OCI-LY1 (cell line): ENCODE measurements at regions not wholly inside any gene's neighbourhood (a gene's known extent, or its start where the extent isn't known, plus 50 kb on each side); places are given as distances from the start of the nearest gene placed in this dataset.

Source experiments
- H2AFZ ChIP-seq: fragments of 200-600 bp; sonication (generic), shearing (Covaris generic); 2 replicates; pipeline ENCODE4 v1.6.0; 2014; ENCODE audit warnings: antibody characterized with exemption, mild to moderate bottlenecking, low read length
- H3F3A ChIP-seq: fragments of 200-600 bp; sonication (generic), shearing (Covaris generic); 2 replicates; pipeline ENCODE4 v1.6.0; 2014; ENCODE audit warnings: mild to moderate bottlenecking, antibody characterized with exemption, low read length, moderate library complexity; ENCODE audit not compliant: insufficient read depth
- H3K27ac ChIP-seq: fragments of 200-600 bp; sonication (generic); 2 replicates; pipeline ENCODE4 v1.5.1; 2014; ENCODE audit warnings: low read length, mixed run types, mild to moderate bottlenecking, low read depth; ENCODE audit not compliant: poor library complexity, severe bottlenecking
- H3K27me3 ChIP-seq: fragments of 200-600 bp; sonication (generic); 2 replicates; pipeline ENCODE4 v1.6.0; 2014; ENCODE audit warnings: antibody characterized with exemption, mild to moderate bottlenecking, low read length, moderate library complexity; ENCODE audit not compliant: insufficient read depth
- H3K36me3 ChIP-seq: fragments of 200-600 bp; sonication (generic); 2 replicates; pipeline ENCODE4 v1.6.1; 2014; ENCODE audit warnings: mild to moderate bottlenecking, antibody characterized with exemption, low read length, moderate library complexity, mixed read lengths; ENCODE audit not compliant: insufficient read depth
- H3K4me1 ChIP-seq: fragments of 200-600 bp; sonication (generic); 2 replicates; pipeline ENCODE4 v1.5.1; 2014; ENCODE audit warnings: mild to moderate bottlenecking, low read length, moderate library complexity; ENCODE audit not compliant: insufficient read depth, severe bottlenecking
- H3K4me2 ChIP-seq: fragments of 200-600 bp; sonication (generic), shearing (Covaris generic); 2 replicates; pipeline ENCODE4 v1.6.1; 2014; ENCODE audit warnings: low read length
- H3K4me3 ChIP-seq: fragments of 200-600 bp; sonication (generic); 2 replicates; pipeline ENCODE4 v1.5.1; 2014; ENCODE audit warnings: low read length, low read depth, mild to moderate bottlenecking, mixed read lengths; ENCODE audit not compliant: poor library complexity, severe bottlenecking
- H3K79me2 ChIP-seq: fragments of 200-600 bp; shearing (Covaris generic); 2 replicates; pipeline ENCODE4 v1.6.1; 2016; ENCODE audit warnings: mixed run types, low read length, mixed read lengths; ENCODE audit not compliant: insufficient read depth
- H3K9ac ChIP-seq: fragments of 200-600 bp; sonication (generic), shearing (Covaris generic); 2 replicates; pipeline ENCODE4 v1.6.1; 2014; ENCODE audit warnings: mild to moderate bottlenecking, low read length, mixed read lengths
- H3K9me2 ChIP-seq: fragments of 200-600 bp; sonication (generic), shearing (Covaris generic); 2 replicates; pipeline ENCODE4 v1.6.1; 2014; ENCODE audit warnings: low read depth, mild to moderate bottlenecking, low read length, mixed read lengths
- H3K9me3 ChIP-seq: fragments of 200-600 bp; shearing (Covaris generic); 2 replicates; pipeline ENCODE4 v1.6.1; 2014; ENCODE audit warnings: low read length, mixed read lengths
- H4K20me1 ChIP-seq: fragments of 200-600 bp; sonication (generic), shearing (Covaris generic); 2 replicates; pipeline ENCODE4 v1.6.0; 2016; ENCODE audit warnings: mild to moderate bottlenecking, low read length; ENCODE audit not compliant: insufficient read depth
- EZH2 ChIP-seq: fragments of 200-600 bp; sonication (generic), shearing (Covaris generic); IDR thresholded peaks from 2 replicates; pipeline ENCODE4 v1.8.0; 2017; ENCODE audit warnings: borderline replicate concordance, mixed run types, mild to moderate bottlenecking, antibody characterized with exemption, low read length, moderate library complexity, mixed read lengths
- TF ChIP-seq, protein P1 (sequence below): fragments of 200-600 bp; sonication (generic), shearing (Covaris generic); IDR thresholded peaks from 2 replicates; pipeline ENCODE4 v1.5.1; 2017; ENCODE audit warnings: mild to moderate bottlenecking, antibody characterized with exemption, low read length, moderate library complexity, mixed read lengths

DNA sequence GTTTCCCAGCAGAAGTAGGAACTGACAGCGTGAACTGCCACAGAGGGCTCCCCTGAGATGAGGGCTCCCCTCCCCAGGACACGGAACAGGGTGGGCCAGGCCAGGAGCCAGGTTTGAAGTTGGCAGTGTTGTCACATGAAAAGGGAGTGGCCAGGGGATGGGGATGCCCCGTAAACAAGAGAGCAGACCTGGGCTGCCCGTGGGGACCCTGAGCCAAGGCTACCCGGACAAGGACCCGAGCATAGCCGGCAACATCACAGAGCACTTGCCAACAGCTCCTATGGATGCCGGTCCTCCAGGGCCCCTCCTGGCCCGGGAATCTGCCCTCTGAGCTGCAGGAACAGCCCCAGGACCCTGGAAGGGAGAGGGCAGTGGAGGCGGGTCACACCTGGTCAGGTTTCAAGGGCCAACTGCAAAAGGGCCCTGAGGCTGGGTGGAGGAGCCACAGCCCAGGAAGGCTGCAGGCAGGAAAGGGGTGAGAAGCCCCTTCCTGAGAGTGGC is 102.1 kb downstream of the CPZ start:
- Histone ChIP-seq H3K36me3 (no peaks in the 10 kb centered on the region), H3K27ac (no peak overlapping the region), H3K4me1 (no peaks in the 10 kb centered on the region), H3K27me3 (no peaks in the 10 kb centered on the region), H4K20me1 (no peaks in the 10 kb centered on the region), H3K79me2 (no peaks in the 10 kb centered on the region), H3K9me3 (no peaks in the 10 kb centered on the region), H3K4me3 (no peak overlapping the region), H2AFZ (no peak overlapping the region), H3F3A (no peaks in the 10 kb centered on the region), H3K9me2 (no peaks in the 10 kb centered on the region), H3K4me2 (no peak overlapping the region), H3K9ac (no peak overlapping the region)
- TF ChIP-seq, protein P1, sequence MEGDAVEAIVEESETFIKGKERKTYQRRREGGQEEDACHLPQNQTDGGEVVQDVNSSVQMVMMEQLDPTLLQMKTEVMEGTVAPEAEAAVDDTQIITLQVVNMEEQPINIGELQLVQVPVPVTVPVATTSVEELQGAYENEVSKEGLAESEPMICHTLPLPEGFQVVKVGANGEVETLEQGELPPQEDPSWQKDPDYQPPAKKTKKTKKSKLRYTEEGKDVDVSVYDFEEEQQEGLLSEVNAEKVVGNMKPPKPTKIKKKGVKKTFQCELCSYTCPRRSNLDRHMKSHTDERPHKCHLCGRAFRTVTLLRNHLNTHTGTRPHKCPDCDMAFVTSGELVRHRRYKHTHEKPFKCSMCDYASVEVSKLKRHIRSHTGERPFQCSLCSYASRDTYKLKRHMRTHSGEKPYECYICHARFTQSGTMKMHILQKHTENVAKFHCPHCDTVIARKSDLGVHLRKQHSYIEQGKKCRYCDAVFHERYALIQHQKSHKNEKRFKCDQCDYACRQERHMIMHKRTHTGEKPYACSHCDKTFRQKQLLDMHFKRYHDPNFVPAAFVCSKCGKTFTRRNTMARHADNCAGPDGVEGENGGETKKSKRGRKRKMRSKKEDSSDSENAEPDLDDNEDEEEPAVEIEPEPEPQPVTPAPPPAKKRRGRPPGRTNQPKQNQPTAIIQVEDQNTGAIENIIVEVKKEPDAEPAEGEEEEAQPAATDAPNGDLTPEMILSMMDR: no peak

DNA sequence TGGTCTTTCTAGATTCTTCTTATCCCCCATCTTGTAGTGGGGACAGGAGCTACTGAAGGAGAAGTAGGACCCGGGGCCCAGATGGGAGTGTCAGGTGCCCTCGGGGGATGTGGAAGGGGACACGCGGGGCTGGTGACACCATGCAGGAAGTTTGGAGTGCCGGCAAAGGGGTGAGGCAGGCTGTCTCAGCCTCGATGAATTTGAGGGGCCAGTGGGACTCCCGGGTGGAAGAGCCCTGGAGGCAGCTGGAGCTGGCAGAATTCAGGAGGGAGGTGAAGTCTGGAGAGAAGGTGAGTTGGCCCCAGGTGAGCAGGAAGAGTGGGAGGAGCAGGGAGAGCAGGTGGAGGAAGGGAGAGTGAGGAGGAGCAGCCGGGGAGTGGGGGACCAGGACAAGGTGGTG is 101.7 kb downstream of the CPZ start:
- Histone ChIP-seq H3K27ac (no peak overlapping the region), H3K79me2 (no peaks in the 10 kb centered on the region), H3K4me2 (no peak overlapping the region), H3K4me3 (no peak overlapping the region), H2AFZ (no peak overlapping the region), H3K27me3 (no peaks in the 10 kb centered on the region), H3K36me3 (no peaks in the 10 kb centered on the region), H4K20me1 (no peaks in the 10 kb centered on the region), H3K9me3 (no peaks in the 10 kb centered on the region), H3F3A (no peaks in the 10 kb centered on the region), H3K9ac (no peak overlapping the region), H3K4me1 (no peaks in the 10 kb centered on the region), H3K9me2 (no peaks in the 10 kb centered on the region)
- TF ChIP-seq, protein P1: no peak
- TF ChIP-seq EZH2: no peak

DNA sequence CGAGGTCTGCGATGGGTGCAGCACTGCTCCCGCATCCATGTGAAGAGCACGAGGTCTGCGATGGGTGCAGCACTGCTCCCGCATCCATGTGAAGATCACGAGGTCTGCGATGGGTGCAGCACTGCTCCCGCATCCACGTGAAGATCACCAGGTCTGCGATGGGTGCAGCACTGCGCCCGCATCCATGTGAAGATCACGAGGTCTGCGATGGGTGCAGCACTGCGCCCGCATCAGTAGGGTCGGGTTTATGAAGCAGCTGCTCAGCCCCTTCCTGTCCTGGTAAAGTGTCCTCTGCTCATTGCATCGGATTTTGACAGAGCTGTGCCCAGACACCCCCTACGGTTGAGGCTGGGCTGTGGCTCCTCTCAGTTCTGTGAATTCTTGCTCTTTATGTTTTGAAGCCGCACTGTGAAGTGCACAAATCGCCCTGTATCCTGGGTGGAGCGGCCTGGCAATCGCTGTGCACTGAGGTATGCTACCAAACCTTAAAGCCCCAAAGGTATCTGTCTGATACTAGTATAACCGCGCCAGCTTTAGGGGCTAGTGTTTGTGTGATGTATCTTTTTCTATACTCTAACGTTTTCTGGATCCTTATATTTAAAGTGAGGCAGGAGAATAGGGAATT is 98.7 kb downstream of the CPZ start:
- TF ChIP-seq, protein P1: no peak
- no peak for TF ChIP-seq EZH2
- Histone ChIP-seq H3K9ac (no peak overlapping the region), H3K9me2 (no peaks in the 10 kb centered on the region), H2AFZ (no peak overlapping the region), H3K9me3 (no peaks in the 10 kb centered on the region), H3K36me3 (no peaks in the 10 kb centered on the region), H3K4me1 (no peaks in the 10 kb centered on the region), H3K79me2 (no peaks in the 10 kb centered on the region), H3F3A (no peaks in the 10 kb centered on the region), H4K20me1 (no peaks in the 10 kb centered on the region), H3K27ac (no peak overlapping the region), H3K27me3 (no peaks in the 10 kb centered on the region), H3K4me2 (no peak overlapping the region), H3K4me3 (no peak overlapping the region)
